ENCODE measurements at regions not wholly inside any gene's neighbourhood (a gene's known extent, or its start where the extent isn't known, plus 50 kb on each side); places are given as distances from the start of the nearest gene placed in this dataset.

DNA sequence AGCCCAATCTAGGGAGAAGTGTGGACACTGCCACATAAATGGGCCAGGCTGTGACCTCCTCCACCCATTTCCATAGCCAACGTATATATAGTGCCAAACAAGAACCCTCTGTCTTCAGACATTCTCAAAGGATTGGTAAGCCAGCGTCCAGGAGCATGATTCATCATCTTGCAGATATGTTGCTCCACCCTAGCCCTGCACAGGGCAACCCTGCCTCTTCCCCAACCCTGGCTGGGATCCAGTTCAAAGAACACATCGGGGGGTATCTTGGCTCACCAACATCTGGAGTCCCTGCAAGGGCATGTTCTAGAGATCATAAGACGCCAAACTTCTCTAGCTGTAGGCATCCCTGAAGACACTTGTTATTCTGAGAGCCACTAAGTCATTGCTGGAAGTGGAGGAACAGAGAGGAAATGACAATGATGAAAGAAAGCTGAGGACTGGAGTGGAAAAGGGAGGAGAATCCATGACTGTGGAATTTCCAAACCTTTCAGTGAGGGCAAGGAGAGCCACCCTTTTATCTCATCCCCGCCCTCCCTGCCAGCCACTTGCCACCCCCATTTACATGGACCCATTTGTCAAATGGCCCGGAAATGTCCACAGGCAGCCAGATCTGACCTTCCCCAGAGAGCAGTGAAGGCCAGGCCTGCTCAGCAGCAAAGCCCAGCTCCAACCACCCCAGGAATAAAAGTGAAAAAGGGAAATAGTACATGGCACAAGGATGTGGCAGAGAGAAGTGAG is 144.1 kb upstream of the CTTNBP2NL start:
- Histone ChIP-seq H3K27ac (ENCODE audit: low read depth, low read length) (no peak overlapping the region), H3K27me3 (ENCODE audit: control insufficient read depth in 1 of 2, insufficient read depth in 2 of 2, low read length in 2 of 2) (no peaks in the 10 kb centered on the region), H3K9me3 (ENCODE audit: low read length) (no peaks in the 10 kb centered on the region), H3K36me3 (ENCODE audit: insufficient read depth, low read length) (no peaks in the 10 kb centered on the region), H3K4me1 (ENCODE audit: insufficient read depth, low read length) (peaks cover 8% of the 10 kb centered on the region), H3K9ac (ENCODE audit: low read length) (no peak overlapping the region), H3K4me3 (ENCODE audit: low read depth in 1 of 2, low read length in 2 of 2) (no peak overlapping the region)

DNA sequence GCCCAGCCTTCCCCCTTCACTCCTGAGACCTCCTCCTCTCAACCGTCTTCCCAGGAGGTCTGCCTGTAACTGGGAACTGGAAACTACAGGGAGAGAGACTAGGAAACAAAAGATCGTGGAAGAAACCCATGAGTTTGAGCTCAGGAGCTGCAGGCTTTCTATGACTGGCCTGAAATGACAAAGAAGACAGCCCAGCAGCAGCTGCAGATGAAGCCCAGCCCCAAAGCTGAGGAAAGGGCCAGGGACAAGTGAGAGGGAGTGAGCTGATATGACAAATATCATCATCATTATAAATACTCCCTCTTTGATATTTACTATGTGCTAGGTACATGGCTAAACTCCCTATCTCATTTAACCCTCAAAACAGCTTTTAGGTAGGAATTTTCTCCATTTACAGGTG is 142.6 kb upstream of the CTTNBP2NL start:
- no peaks in the 10 kb centered on the region for H3K9me3 ChIP-seq (ENCODE audit: low read length)

DNA sequence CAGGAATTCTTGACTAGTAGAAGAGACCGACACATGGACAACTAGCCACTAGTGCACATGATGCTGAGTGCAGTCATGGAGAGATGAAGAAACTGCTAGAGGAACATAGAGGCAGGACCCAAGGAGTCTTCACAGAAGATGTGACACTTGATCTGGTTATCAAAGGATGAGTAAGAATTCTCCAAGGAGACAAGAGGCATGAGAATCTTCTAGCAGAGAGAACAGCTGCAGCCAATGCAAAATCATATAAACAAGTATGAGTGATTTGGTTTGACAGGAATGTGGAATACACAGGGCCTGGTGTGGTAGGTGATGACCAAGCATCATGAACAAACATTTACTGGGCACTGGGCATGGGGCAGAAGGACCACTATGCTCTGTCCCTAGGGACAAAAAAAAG is 140.9 kb upstream of the CTTNBP2NL start:
- H3K9me3 ChIP-seq (ENCODE audit: low read length), result no peaks in the 10 kb centered on the region
- H3K27me3 ChIP-seq (ENCODE audit: control insufficient read depth in 1 of 2, insufficient read depth in 2 of 2, low read length in 2 of 2), result no peaks in the 10 kb centered on the region
- H3K36me3 ChIP-seq (ENCODE audit: insufficient read depth, low read length), result no peaks in the 10 kb centered on the region
- no peak overlapping the region for H3K4me3 ChIP-seq (ENCODE audit: low read depth in 1 of 2, low read length in 2 of 2)
- no peak overlapping the region for H3K27ac ChIP-seq (ENCODE audit: low read depth, low read length)
- H3K4me1 ChIP-seq (ENCODE audit: insufficient read depth, low read length), result no peaks in the 10 kb centered on the region
- H3K9ac ChIP-seq (ENCODE audit: low read length), result no peak overlapping the region

More for the DNA sequence above, 142.6 kb upstream of the CTTNBP2NL start:
- no peak overlapping the region for H3K27ac ChIP-seq (ENCODE audit: low read depth, low read length)
- H3K27me3 ChIP-seq (ENCODE audit: control insufficient read depth in 1 of 2, insufficient read depth in 2 of 2, low read length in 2 of 2), result no peaks in the 10 kb centered on the region
- H3K9ac ChIP-seq (ENCODE audit: low read length), result no peak overlapping the region
- no peaks in the 10 kb centered on the region for H3K36me3 ChIP-seq (ENCODE audit: insufficient read depth, low read length)
- no peak overlapping the region for H3K4me3 ChIP-seq (ENCODE audit: low read depth in 1 of 2, low read length in 2 of 2)
- H3K4me1 ChIP-seq (ENCODE audit: insufficient read depth, low read length), result peaks cover 3% of the 10 kb centered on the region

DNA sequence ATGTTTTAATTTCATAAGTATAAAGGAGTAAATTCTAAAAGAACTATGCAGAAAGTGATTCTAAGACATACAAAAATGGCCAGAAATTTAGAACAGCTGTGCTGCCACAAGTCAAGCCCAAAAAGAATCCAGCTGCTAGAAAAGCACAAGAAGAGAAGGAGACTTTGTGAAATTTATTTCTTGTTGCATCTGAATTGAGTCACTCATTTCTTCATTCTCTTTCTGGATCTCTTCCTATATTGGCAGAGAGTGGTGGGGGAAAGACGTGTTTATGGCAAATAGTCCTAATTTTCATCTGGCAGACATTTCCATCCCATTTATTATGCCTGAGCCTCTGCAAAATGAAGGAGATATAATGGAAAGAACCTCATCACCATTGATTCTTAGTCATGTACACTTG is 139.6 kb upstream of the CTTNBP2NL start:
- no peak overlapping the region for H3K4me3 ChIP-seq (ENCODE audit: low read depth in 1 of 2, low read length in 2 of 2)
- no peaks in the 10 kb centered on the region for H3K4me1 ChIP-seq (ENCODE audit: insufficient read depth, low read length)
- no peaks in the 10 kb centered on the region for H3K9me3 ChIP-seq (ENCODE audit: low read length)
- H3K27ac ChIP-seq (ENCODE audit: low read depth, low read length), result no peak overlapping the region
- H3K36me3 ChIP-seq (ENCODE audit: insufficient read depth, low read length), result no peaks in the 10 kb centered on the region
- no peak overlapping the region for H3K9ac ChIP-seq (ENCODE audit: low read length)
- H3K27me3 ChIP-seq (ENCODE audit: control insufficient read depth in 1 of 2, insufficient read depth in 2 of 2, low read length in 2 of 2), result no peaks in the 10 kb centered on the region

DNA sequence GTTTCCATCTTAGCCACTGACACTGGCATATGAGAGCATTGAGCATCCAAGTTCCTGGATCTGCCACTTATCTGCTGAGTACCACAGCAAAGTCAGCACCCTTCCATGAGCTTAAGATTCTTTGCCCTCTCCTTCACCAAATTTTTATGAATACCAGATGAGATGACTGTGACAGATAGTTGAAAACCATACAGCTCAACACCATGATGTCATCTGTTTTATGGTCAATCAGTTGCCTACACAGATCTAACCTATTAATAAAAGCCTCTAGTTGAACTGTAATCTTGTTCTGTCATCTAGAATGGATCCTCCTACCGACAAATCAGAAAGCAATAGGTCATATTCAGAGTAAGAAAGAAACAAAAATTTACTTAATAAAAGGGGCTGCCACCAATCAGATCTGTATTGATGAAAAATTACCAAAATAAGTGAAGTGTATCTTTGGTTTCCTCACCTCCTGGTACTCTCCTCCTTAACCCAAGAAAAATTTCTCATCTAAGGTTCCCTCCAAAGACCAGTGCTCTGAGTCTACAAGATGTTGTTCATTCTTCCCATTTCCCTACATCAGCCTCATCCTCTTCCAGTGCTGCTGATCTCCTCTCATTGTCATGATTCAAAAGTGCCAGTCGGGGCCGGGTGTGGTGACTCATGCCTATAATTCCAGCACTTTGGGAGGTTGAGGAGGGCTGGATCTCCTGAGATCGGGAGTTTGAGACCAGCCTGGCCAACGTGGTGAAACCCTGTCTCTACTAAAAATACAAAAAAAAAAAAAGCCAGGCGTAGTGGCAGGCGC is 138.8 kb upstream of the CTTNBP2NL start:
- Histone ChIP-seq H3K9me3 (ENCODE audit: low read length) (no peaks in the 10 kb centered on the region), H3K4me3 (ENCODE audit: low read depth in 1 of 2, low read length in 2 of 2) (no peak overlapping the region), H3K27me3 (ENCODE audit: control insufficient read depth in 1 of 2, insufficient read depth in 2 of 2, low read length in 2 of 2) (no peaks in the 10 kb centered on the region), H3K9ac (ENCODE audit: low read length) (no peak overlapping the region), H3K27ac (ENCODE audit: low read depth, low read length) (no peak overlapping the region), H3K36me3 (ENCODE audit: insufficient read depth, low read length) (no peaks in the 10 kb centered on the region), H3K4me1 (ENCODE audit: insufficient read depth, low read length) (no peaks in the 10 kb centered on the region)

DNA sequence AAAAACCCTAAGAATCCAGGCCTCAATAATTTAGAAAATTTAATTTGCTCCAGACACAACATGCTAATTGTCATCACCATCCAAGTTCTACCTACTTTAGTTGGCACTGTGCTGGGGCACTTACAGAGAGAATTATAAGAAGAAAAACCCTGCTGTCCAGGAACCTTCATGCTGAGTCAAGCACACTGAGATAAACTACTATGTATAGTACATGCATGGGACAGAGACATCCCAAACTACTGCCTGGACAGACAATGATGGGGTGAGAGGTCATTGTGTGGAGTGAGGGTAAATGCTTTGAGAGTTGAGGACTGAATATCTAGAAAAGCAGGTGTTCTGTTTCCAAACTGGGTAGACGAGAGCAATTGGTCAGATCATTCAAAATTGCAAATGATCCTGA is 135.3 kb upstream of the CTTNBP2NL start:
- no peaks in the 10 kb centered on the region for H3K36me3 ChIP-seq (ENCODE audit: insufficient read depth, low read length)
- no peaks in the 10 kb centered on the region for H3K27me3 ChIP-seq (ENCODE audit: control insufficient read depth in 1 of 2, insufficient read depth in 2 of 2, low read length in 2 of 2)
- no peak overlapping the region for H3K27ac ChIP-seq (ENCODE audit: low read depth, low read length)
- H3K9ac ChIP-seq (ENCODE audit: low read length), result no peak overlapping the region
- no peak overlapping the region for H3K4me3 ChIP-seq (ENCODE audit: low read depth in 1 of 2, low read length in 2 of 2)
- H3K4me1 ChIP-seq (ENCODE audit: insufficient read depth, low read length), result peaks cover 19% of the 10 kb centered on the region
- no peaks in the 10 kb centered on the region for H3K9me3 ChIP-seq (ENCODE audit: low read length)

DNA sequence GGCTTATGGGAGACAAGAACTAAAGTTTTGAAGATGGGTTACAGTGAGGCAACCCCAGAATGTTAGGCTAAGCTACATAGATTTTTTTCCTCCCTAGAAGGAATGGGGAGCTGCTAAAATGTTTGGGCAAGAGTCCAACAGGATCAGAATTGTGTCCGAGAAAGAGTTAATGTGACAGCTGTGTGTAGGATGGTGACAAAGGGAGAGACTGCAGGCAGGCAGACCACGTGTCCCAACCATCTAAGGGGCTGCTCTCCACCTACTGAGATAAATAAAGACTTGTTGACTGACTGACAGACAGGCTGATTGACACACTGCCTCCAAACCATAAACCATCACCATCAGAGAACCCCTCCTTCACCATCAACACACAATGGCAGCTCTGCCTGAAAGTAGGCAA is 133.7 kb upstream of the CTTNBP2NL start:
- Histone ChIP-seq H3K27ac (ENCODE audit: low read depth, low read length) (no peak overlapping the region), H3K36me3 (ENCODE audit: insufficient read depth, low read length) (no peaks in the 10 kb centered on the region), H3K9me3 (ENCODE audit: low read length) (no peaks in the 10 kb centered on the region), H3K27me3 (ENCODE audit: control insufficient read depth in 1 of 2, insufficient read depth in 2 of 2, low read length in 2 of 2) (no peaks in the 10 kb centered on the region), H3K9ac (ENCODE audit: low read length) (no peak overlapping the region), H3K4me1 (ENCODE audit: insufficient read depth, low read length) (peaks cover 19% of the 10 kb centered on the region), H3K4me3 (ENCODE audit: low read depth in 1 of 2, low read length in 2 of 2) (no peak overlapping the region)

DNA sequence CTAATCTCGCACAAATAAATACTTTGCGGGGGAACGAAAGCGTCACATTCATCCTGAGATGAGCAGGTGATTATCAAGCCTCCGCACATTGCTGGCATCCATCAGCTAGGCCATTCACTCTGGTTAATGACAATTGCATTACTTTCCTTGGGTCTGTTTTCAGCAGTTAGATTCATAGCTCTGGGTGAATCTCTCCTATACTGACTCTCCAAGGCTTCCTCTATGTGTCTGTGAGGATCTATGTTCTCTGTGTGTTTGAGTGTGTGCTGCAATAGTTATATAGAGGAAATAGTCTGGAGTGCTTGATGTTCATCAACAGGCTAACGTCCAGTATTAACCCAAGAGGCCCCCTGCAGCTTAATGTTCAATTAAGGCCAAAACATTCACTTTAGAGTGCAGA is 133.0 kb upstream of the CTTNBP2NL start:
- Histone ChIP-seq H3K4me1 (ENCODE audit: insufficient read depth, low read length) (peaks cover 19% of the 10 kb centered on the region), H3K9ac (ENCODE audit: low read length) (no peak overlapping the region), H3K9me3 (ENCODE audit: low read length) (no peaks in the 10 kb centered on the region), H3K36me3 (ENCODE audit: insufficient read depth, low read length) (no peaks in the 10 kb centered on the region), H3K27ac (ENCODE audit: low read depth, low read length) (no peak overlapping the region), H3K27me3 (ENCODE audit: control insufficient read depth in 1 of 2, insufficient read depth in 2 of 2, low read length in 2 of 2) (no peaks in the 10 kb centered on the region), H3K4me3 (ENCODE audit: low read depth in 1 of 2, low read length in 2 of 2) (no peak overlapping the region)

DNA sequence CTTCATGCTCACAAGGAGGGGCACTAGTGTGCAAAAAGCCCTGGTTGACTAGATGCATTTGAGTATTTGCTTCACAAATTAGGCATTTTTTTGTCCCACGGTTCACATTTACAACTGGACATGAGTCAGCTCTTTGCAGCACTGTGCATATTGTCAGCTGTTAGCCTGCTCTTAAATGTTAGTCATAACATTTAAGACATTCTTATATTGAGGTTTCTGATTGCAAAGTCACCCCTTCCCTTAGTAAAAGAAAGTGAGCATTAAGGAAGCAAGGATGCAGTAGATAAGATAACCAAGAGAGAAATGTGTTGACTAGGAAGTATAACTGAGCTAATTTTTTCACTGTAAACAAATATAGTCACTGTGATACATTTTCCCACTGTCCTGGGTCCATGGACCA is 132.6 kb upstream of the CTTNBP2NL start:
- Histone ChIP-seq H3K4me1 (ENCODE audit: insufficient read depth, low read length) (peaks cover 19% of the 10 kb centered on the region), H3K9ac (ENCODE audit: low read length) (no peak overlapping the region), H3K27me3 (ENCODE audit: control insufficient read depth in 1 of 2, insufficient read depth in 2 of 2, low read length in 2 of 2) (no peaks in the 10 kb centered on the region), H3K4me3 (ENCODE audit: low read depth in 1 of 2, low read length in 2 of 2) (no peak overlapping the region), H3K27ac (ENCODE audit: low read depth, low read length) (no peak overlapping the region), H3K36me3 (ENCODE audit: insufficient read depth, low read length) (no peaks in the 10 kb centered on the region), H3K9me3 (ENCODE audit: low read length) (no peaks in the 10 kb centered on the region)

DNA sequence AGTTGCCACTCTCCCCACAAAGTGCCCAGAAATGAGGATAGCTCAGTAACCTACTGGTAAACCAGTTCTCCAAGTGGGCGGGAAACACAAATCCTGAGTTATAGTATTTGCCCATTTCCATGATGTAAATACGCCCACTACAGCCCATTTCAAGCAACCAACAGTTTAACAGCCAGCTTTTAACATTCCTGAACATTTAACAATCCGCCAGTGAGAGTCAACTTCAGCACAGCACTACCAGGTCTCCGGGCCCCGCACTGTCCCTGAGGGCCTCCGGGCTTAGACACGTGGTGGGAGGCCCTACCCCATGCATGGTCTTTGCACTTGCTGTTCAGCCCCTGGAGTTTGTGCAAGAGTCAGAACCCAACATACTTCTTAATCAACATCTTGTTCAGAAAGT is 132.0 kb upstream of the CTTNBP2NL start:
- H3K27me3 ChIP-seq (ENCODE audit: control insufficient read depth in 1 of 2, insufficient read depth in 2 of 2, low read length in 2 of 2), result no peaks in the 10 kb centered on the region
- no peaks in the 10 kb centered on the region for H3K36me3 ChIP-seq (ENCODE audit: insufficient read depth, low read length)
- no peak overlapping the region for H3K9ac ChIP-seq (ENCODE audit: low read length)
- H3K27ac ChIP-seq (ENCODE audit: low read depth, low read length), result no peak overlapping the region
- H3K4me1 ChIP-seq (ENCODE audit: insufficient read depth, low read length), result peaks cover 19% of the 10 kb centered on the region
- H3K4me3 ChIP-seq (ENCODE audit: low read depth in 1 of 2, low read length in 2 of 2), result no peak overlapping the region
- no peaks in the 10 kb centered on the region for H3K9me3 ChIP-seq (ENCODE audit: low read length)

DNA sequence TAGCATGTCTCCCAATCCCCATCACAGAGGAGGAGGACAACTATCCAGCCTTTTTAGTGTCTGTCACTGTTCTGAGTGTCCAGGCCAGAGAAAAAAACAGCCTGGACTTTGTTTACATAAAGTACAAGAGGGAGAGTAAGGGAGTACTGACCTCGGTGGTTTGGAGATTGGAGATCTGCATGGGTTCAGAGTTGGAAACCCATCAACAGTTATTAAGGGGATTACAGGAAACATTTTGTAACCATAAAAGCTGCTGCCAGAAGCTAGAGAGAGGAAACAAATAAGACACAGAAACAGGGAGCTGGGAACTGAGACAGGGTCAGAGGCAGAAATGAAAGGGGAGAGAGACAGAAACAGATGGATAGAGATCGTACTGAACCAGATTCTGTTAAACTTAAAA is 131.5 kb upstream of the CTTNBP2NL start:
- Histone ChIP-seq H3K9ac (ENCODE audit: low read length) (no peak overlapping the region), H3K9me3 (ENCODE audit: low read length) (no peaks in the 10 kb centered on the region), H3K4me1 (ENCODE audit: insufficient read depth, low read length) (peaks cover 19% of the 10 kb centered on the region), H3K36me3 (ENCODE audit: insufficient read depth, low read length) (no peaks in the 10 kb centered on the region), H3K4me3 (ENCODE audit: low read depth in 1 of 2, low read length in 2 of 2) (no peak overlapping the region), H3K27ac (ENCODE audit: low read depth, low read length) (no peak overlapping the region), H3K27me3 (ENCODE audit: control insufficient read depth in 1 of 2, insufficient read depth in 2 of 2, low read length in 2 of 2) (no peaks in the 10 kb centered on the region)

DNA sequence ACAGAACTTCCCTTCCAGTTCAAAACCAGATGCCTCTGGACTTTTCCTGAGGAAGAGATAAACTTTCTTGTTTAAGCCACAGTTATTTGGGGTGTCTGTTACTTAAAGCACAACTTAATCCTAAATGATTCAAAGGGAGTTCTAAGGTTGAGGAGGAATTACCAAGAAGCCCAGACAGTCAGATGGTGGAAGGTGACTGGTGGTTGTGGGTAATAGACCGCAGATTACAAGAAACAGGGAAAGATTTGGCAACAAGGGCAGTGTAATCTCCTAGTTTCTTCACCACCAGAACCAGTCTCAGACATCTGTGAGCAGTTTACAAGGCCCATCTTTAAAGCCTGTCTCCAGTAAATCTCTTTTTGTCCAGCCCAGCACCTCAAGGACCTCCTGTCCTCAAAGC is 130.1 kb upstream of the CTTNBP2NL start:
- H3K27me3 ChIP-seq (ENCODE audit: control insufficient read depth in 1 of 2, insufficient read depth in 2 of 2, low read length in 2 of 2), result no peaks in the 10 kb centered on the region
- H3K4me1 ChIP-seq (ENCODE audit: insufficient read depth, low read length), result peaks cover 19% of the 10 kb centered on the region
- H3K9ac ChIP-seq (ENCODE audit: low read length), result no peak overlapping the region
- H3K27ac ChIP-seq (ENCODE audit: low read depth, low read length), result no peak overlapping the region
- H3K36me3 ChIP-seq (ENCODE audit: insufficient read depth, low read length), result no peaks in the 10 kb centered on the region
- no peaks in the 10 kb centered on the region for H3K9me3 ChIP-seq (ENCODE audit: low read length)
- no peak overlapping the region for H3K4me3 ChIP-seq (ENCODE audit: low read depth in 1 of 2, low read length in 2 of 2)

All from muscle layer of colon (tissue), 2 donors.